ENCODE measurements at regions not wholly inside any gene's neighbourhood (a gene's known extent, or its start where the extent isn't known, plus 50 kb on each side); places are given as distances from the start of the nearest gene placed in this dataset.
"Not testable (repeated sequence)": the region's sequence is repeated elsewhere in the genome, so short reads cannot be mapped to it uniquely, and the experiment has no call there.

DNA sequence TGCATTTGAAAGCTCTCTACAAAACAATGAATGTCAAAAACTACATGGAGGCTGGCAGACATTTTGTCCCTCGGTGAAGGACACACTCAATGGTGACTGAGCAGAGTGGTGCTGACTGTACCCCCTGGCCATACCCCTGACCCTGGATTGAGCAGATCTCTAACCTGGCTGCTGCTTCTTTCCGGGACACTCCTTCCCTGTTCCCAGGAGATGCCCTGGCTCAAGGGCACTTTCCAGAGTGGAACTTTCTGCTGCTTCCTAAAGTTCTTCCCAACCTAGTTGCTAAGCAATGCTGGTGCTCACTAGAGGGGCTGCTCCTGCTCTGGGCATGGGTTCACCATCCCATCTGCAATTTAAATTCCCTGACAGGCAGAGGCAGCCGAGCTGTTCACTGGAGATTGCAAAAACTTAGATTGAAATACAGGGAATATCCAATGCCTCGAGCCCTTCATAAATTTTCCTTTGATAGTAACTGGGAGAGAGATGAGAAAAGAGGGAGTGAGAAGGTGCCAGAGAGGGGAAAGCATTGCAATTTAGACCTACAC is 384.3 kb upstream of the PODXL start:
- H3K27me3 Mint-ChIP-seq (ENCODE audit: low read depth), result peaks cover 50% of the 10 kb centered on the region
- peaks cover 4% of the 10 kb centered on the region for H3K4me1 Mint-ChIP-seq
- H3K27ac Mint-ChIP-seq, result no peak overlapping the region
- peaks cover 12% of the 10 kb centered on the region for H3K9me3 Mint-ChIP-seq
- no peaks in the 10 kb centered on the region for H3K36me3 Mint-ChIP-seq (ENCODE audit: low read depth)
- TF ChIP-seq, protein P1, sequence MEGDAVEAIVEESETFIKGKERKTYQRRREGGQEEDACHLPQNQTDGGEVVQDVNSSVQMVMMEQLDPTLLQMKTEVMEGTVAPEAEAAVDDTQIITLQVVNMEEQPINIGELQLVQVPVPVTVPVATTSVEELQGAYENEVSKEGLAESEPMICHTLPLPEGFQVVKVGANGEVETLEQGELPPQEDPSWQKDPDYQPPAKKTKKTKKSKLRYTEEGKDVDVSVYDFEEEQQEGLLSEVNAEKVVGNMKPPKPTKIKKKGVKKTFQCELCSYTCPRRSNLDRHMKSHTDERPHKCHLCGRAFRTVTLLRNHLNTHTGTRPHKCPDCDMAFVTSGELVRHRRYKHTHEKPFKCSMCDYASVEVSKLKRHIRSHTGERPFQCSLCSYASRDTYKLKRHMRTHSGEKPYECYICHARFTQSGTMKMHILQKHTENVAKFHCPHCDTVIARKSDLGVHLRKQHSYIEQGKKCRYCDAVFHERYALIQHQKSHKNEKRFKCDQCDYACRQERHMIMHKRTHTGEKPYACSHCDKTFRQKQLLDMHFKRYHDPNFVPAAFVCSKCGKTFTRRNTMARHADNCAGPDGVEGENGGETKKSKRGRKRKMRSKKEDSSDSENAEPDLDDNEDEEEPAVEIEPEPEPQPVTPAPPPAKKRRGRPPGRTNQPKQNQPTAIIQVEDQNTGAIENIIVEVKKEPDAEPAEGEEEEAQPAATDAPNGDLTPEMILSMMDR (IDR thresholded peaks at IDR 0.05; ENCODE audit: unreplicated experiment in 3 of 3), result no peak
- H3K4me3 Mint-ChIP-seq, result no peak overlapping the region

DNA sequence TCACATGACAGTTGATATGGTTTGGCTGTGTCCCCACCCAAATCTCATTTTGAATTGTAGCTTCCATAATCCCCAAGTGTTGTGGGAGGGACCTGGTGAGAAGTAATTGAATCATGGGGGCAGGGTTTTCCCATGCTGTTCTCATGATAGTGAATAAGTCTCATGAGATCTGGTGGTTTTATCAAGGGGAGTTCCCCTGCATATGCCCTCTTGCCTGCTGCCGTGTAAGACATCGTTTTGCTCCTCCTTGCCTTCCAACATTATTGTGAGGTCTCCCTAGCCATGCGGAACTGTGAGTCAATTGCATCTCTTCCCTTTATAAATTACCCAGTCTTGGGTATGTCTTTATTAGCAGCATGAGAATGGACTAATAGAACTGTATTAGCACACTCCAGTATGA is 382.4 kb upstream of the PODXL start:
- not testable (repeated sequence) for H3K27ac Mint-ChIP-seq, H3K4me3 Mint-ChIP-seq

DNA sequence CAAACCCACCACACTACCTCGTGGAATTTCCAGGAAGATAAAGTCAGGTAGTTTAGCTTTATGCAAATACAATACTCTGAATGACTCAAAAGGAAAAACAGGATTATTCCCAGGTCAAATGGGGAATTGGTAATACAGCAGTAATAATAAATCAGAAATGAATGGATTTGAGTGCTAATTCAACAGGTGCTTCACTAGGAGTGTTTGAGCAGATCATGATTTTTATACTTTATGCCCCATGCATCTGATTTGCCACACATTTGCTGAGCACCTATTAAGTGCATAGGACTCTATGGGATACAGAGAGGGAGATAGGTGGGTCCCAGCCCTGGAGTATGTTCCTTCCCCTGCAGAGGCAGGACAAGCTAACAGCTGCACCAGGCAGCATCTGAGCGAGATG is 381.4 kb upstream of the PODXL start:
- Mint-ChIP-seq H3K9me3 (peaks cover 7% of the 10 kb centered on the region), H3K27me3 (ENCODE audit: low read depth) (peaks cover 34% of the 10 kb centered on the region), H3K4me1 (peaks cover 6% of the 10 kb centered on the region), H3K4me3 (no peak overlapping the region), H3K27ac (no peak overlapping the region), H3K36me3 (ENCODE audit: low read depth) (no peaks in the 10 kb centered on the region)
- TF ChIP-seq, protein P1 (IDR thresholded peaks at IDR 0.05; ENCODE audit: unreplicated experiment in 3 of 3), result no peak

More for the DNA sequence above, 382.4 kb upstream of the PODXL start:
- Mint-ChIP-seq H3K27me3 (ENCODE audit: low read depth) (peaks cover 39% of the 10 kb centered on the region), H3K9me3 (peaks cover 10% of the 10 kb centered on the region)
- not testable (repeated sequence) for H3K4me1 Mint-ChIP-seq; H3K36me3 Mint-ChIP-seq (ENCODE audit: low read depth)

DNA sequence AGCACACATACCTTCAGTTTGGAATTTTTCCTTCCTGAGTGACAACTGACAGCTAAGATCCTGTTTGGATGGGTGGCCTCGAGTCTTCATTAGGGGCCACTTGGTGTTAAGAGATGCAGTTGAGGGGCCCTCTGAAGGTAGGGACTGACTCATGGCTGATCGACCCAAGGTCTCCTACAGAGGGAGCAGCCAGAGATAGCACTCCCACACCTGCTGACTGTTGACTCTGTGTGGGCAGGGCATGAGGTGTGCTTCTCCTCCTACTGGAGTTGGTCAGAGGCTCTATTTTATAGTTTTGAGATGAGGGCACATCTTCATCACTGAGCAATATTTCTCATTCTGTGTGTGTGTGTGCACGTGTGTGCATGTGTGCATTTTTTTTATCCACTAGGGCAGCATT is 378.8 kb upstream of the PODXL start:
- H3K27ac Mint-ChIP-seq, result no peak overlapping the region
- peaks cover 2% of the 10 kb centered on the region for H3K9me3 Mint-ChIP-seq
- H3K4me3 Mint-ChIP-seq, result no peak overlapping the region
- H3K4me1 Mint-ChIP-seq, result peaks cover 6% of the 10 kb centered on the region
- H3K27me3 Mint-ChIP-seq (ENCODE audit: low read depth), result peaks cover 32% of the 10 kb centered on the region
- no peaks in the 10 kb centered on the region for H3K36me3 Mint-ChIP-seq (ENCODE audit: low read depth)
- TF ChIP-seq, protein P1 (IDR thresholded peaks at IDR 0.05; ENCODE audit: unreplicated experiment in 3 of 3), result no peak

DNA sequence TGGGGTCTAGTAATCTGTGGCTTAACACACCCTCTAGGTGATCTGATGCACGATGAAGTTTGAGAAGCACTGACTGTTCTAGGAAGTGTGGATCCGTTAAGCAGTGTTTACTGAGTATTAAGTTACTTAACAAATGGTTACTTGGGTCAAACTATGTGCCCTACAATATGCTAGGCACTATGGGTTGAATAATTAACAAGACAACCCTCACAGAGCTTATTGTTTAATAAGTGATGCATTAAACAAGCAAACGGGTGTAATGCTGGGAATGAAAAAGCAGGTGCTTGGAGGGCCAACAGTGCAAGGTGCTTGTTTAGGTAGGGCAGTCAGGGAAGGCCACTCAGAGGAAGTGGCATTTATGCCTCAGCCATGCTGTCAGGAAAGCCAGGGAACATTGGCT is 378.0 kb upstream of the PODXL start:
- Mint-ChIP-seq H3K4me3 (no peak overlapping the region), H3K27ac (peak overlapping the region in 1 of 3 experiments; percentile 21), H3K4me1 (peaks cover 6% of the 10 kb centered on the region), H3K27me3 (ENCODE audit: low read depth) (peaks cover 29% of the 10 kb centered on the region), H3K36me3 (ENCODE audit: low read depth) (no peaks in the 10 kb centered on the region), H3K9me3 (no peaks in the 10 kb centered on the region)
- TF ChIP-seq, protein P1 (IDR thresholded peaks at IDR 0.05; ENCODE audit: unreplicated experiment in 3 of 3), result no peak

DNA sequence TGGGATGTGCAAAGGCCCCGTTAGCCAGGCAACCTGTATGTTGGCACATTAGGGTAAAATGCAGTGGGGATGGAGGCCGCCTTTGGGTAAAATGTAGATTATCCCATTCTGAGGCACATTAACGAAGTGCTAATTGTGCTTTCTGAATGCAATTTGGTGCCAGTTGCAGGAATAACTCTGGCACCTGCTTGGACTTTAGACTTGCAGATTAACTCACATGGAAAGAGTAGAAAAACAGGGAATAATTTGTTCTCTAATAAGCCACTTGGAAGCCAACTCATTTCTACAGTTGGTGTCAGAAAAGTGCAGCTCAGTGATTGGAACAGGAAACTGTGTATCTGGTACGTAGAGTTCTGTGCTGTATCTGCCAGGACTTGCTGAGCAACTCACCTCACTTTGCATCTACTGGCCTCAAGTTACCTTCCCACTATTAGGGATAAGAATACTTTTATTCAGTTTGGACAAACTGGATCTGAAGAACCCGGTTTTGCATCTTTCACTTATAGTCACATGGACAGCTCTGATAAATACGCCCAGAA is 377.4 kb upstream of the PODXL start:
- H3K4me1 Mint-ChIP-seq, result peaks cover 6% of the 10 kb centered on the region
- no peaks in the 10 kb centered on the region for H3K36me3 Mint-ChIP-seq (ENCODE audit: low read depth)
- peak overlapping the region in 1 of 3 experiments; percentile 21 for H3K27ac Mint-ChIP-seq
- no peak overlapping the region for H3K4me3 Mint-ChIP-seq
- TF ChIP-seq, protein P1 (IDR thresholded peaks at IDR 0.05; ENCODE audit: unreplicated experiment in 3 of 3), result no peak
- H3K9me3 Mint-ChIP-seq, result no peaks in the 10 kb centered on the region
- H3K27me3 Mint-ChIP-seq (ENCODE audit: low read depth), result peaks cover 33% of the 10 kb centered on the region

DNA sequence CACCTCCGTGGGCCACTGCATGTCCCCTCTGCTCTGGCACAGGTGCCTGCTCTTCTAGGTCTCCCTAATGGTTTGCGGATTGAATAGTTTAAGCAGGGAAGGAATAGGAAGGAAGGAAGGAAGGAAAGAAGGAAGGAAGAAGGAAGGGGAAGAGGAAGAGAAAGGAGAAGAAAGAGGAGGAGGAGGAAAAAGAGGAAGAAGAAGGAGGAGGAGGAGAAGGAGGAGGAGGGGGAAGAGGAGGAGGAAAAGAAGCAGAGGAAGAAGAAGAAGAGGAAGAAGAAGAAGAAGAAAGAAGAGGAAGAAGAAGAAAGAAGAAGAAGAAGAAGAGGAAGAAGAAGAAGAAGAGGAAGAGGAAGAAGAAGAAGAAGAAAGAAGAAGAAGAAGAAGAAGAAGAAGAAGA is 376.8 kb upstream of the PODXL start:
- H3K4me1 Mint-ChIP-seq; H3K4me3 Mint-ChIP-seq; H3K9me3 Mint-ChIP-seq; H3K27ac Mint-ChIP-seq; H3K36me3 Mint-ChIP-seq (ENCODE audit: low read depth): not testable (repeated sequence)
- H3K27me3 Mint-ChIP-seq (ENCODE audit: low read depth), result peaks cover 38% of the 10 kb centered on the region

All from nephron (organoid).